GM12878 (cell line): ENCODE measurements at regions not wholly inside any gene's neighbourhood (a gene's known extent, or its start where the extent isn't known, plus 50 kb on each side); places are given as distances from the start of the nearest gene placed in this dataset.
A peak's percentile ranks its signal among the peaks of the same experiment; 100 is the strongest.

Source experiments
- ATAC-seq: fragments of 200-7000 bp; cut with Tn5 transposase; 3 replicates; pipeline ENCODE4 v1.9.1; 2020; ENCODE audit warnings: mild to moderate bottlenecking, moderate library complexity
- BruUV-seq: library from RNA; stranded (reverse); fragments of 400-500 nt; replicated peaks from 2 replicates; lab custom pipeline; 2021; lab: Mats Ljungman, UMichigan
- CTCF ChIA-PET: fragments of 300-600 bp; sonication (Branson Sonifier 250); formaldehyde crosslinking; extraction: SDS; loops from one replicate; lab custom pipeline; 2021; ENCODE audit warnings: inconsistent platforms; lab: Yijun Ruan, JAX
- POLR2A ChIA-PET: fragments of 350-600 bp; formaldehyde crosslinking; extraction: SDS; loops from one replicate; lab custom pipeline; 2021; ENCODE audit warnings: inconsistent platforms; lab: Charles Lee
- RAD21 ChIA-PET: fragments of 300-600 bp; sonication (Branson Sonifier 250); formaldehyde crosslinking; loops from one replicate; lab custom pipeline; 2023; ENCODE audit warnings: antibody characterized with exemption; ENCODE audit not compliant: unreplicated experiment; lab: Charles Lee
- SMC1A ChIA-PET: fragments of 300-600 bp; sonication (Branson Sonifier 250); formaldehyde crosslinking; loops from one replicate; lab custom pipeline; 2023; ENCODE audit not compliant: unreplicated experiment, uncharacterized antibody; lab: Charles Lee
- DNase-seq: peaks from one replicate; pipeline ENCODE4 v3.0.0-alpha.2; 2011; ENCODE audit warnings: low read depth, low spot score
- FAIRE-seq: peaks from 3 replicates; lab custom pipeline; 2011; peaks lifted over from hg19 to GRCh38; lab: Jason Lieb, UNC
- H2AFZ ChIP-seq: 2 replicates; pipeline ENCODE4 v1.6.0; 2011; ENCODE audit warnings: low read depth, low read length, control low read depth; ENCODE audit not compliant: control insufficient read depth
- H3K27ac ChIP-seq: 2 replicates; pipeline ENCODE4 v1.5.1; 2011; ENCODE audit warnings: control low read depth; ENCODE audit not compliant: control insufficient read depth, insufficient read depth
- H3K27me3 ChIP-seq, 2 experiments: replicated peaks in 1 of 2; 2 replicates each; pipeline versions ENCODE4 v1.6.0 to v1.6.1; 2011; ENCODE audit warnings: low read length in 1 of 2; ENCODE audit not compliant: control insufficient read depth in 2 of 2, insufficient read depth in 2 of 2
- H3K36me3 ChIP-seq, 2 experiments: 2 replicates each; pipeline ENCODE4 v1.5.1; 2011; ENCODE audit warnings: low read length in 1 of 2; ENCODE audit not compliant: control insufficient read depth in 2 of 2, insufficient read depth in 2 of 2
- H3K4me1 ChIP-seq: 2 replicates; pipeline ENCODE4 v1.6.1; 2011; ENCODE audit warnings: mild to moderate bottlenecking, low read length, moderate library complexity, mixed read lengths; ENCODE audit not compliant: control insufficient read depth, insufficient read depth
- H3K4me2 ChIP-seq: 2 replicates; pipeline ENCODE4 v1.6.0; 2011; ENCODE audit warnings: control low read depth; ENCODE audit not compliant: control insufficient read depth, insufficient read depth
- H3K4me3 ChIP-seq: fragments of 200-600 bp; sonication (generic); 2 replicates; pipeline ENCODE4 v1.5.1; 2016
- H3K79me2 ChIP-seq: 2 replicates; pipeline ENCODE4 v1.6.0; 2011; ENCODE audit warnings: low read length; ENCODE audit not compliant: control insufficient read depth, insufficient read depth
- H3K9ac ChIP-seq: 2 replicates; pipeline ENCODE4 v1.8.0; 2011; ENCODE audit warnings: low read length, control low read depth, mixed read lengths; ENCODE audit not compliant: control insufficient read depth, insufficient read depth
- H3K9me3 ChIP-seq: replicated peaks from 3 replicates; pipeline ENCODE4 v1.5.1; 2011; ENCODE audit warnings: mild to moderate bottlenecking, low read length; ENCODE audit not compliant: control insufficient read depth, insufficient read depth
- H4K20me1 ChIP-seq: 2 replicates; pipeline ENCODE4 v1.6.0; 2011; ENCODE audit not compliant: control insufficient read depth, insufficient read depth
- ATF7 ChIP-seq: fragments of 450-650 bp; IDR thresholded peaks from 2 replicates; pipeline ENCODE4 v1.6.1; 2016; ENCODE audit warnings: low read depth, mild to moderate bottlenecking
- BRCA1 ChIP-seq: IDR thresholded peaks from 2 replicates; pipeline ENCODE4 v1.6.1; 2011; ENCODE audit warnings: low read depth, low read length, improper control_type of control experiment
- CEBPB ChIP-seq, 2 experiments: fragments of 150-350 bp in 1 of 2; IDR thresholded peaks; 2 replicates each; pipeline ENCODE4 v1.6.1; 2012 to 2014; ENCODE audit warnings: low read depth in 2 of 2, low read length in 2 of 2, borderline replicate concordance in 1 of 2, inconsistent platforms in 1 of 2
- CREB1 ChIP-seq: IDR thresholded peaks from 2 replicates; pipeline ENCODE4 v1.6.1; 2012; ENCODE audit warnings: low read depth, mild to moderate bottlenecking, inconsistent platforms
- ESRRA ChIP-seq: IDR thresholded peaks from 2 replicates; pipeline ENCODE4 v1.6.1; 2012; ENCODE audit warnings: mild to moderate bottlenecking, low read length, improper control_type of control experiment
- FOS ChIP-seq: IDR thresholded peaks from 3 replicates; pipeline ENCODE4 v1.6.1; 2011; ENCODE audit warnings: borderline replicate concordance; ENCODE audit not compliant: insufficient read length; ENCODE audit errors: extremely low read depth
- IKZF1 ChIP-seq: fragments of 450-650 bp; conservative IDR thresholded peaks from 2 replicates; pipeline ENCODE4 v1.6.1; 2017; ENCODE audit warnings: antibody characterized with exemption, mild to moderate bottlenecking
- MYB ChIP-seq: fragments of 150-350 bp; IDR thresholded peaks from 2 replicates; pipeline ENCODE4 v1.6.1; 2014; ENCODE audit warnings: mild to moderate bottlenecking, low read depth, low read length, borderline replicate concordance
- POLR2AphosphoS2 ChIP-seq: IDR thresholded peaks from 2 replicates; pipeline ENCODE4 v1.6.1; 2011; ENCODE audit warnings: low read depth, mild to moderate bottlenecking, low read length, improper control_type of control experiment, moderate library complexity
- RCOR1 ChIP-seq: conservative IDR thresholded peaks from 2 replicates; pipeline ENCODE4 v1.6.1; 2012; ENCODE audit warnings: low read depth, low read length, improper control_type of control experiment
- SIN3A ChIP-seq: IDR thresholded peaks from 2 replicates; pipeline ENCODE4 v1.6.1; 2012; ENCODE audit warnings: low read depth, low read length, improper control_type of control experiment
- SREBF2 ChIP-seq: IDR thresholded peaks from 2 replicates; pipeline ENCODE4 v1.6.1; 2012; ENCODE audit warnings: mild to moderate bottlenecking, low read length
- TARDBP ChIP-seq: IDR thresholded peaks from 2 replicates; pipeline ENCODE4 v1.6.1; 2016; ENCODE audit warnings: borderline replicate concordance
- TCF12 ChIP-seq: IDR thresholded peaks from 2 replicates; pipeline ENCODE4 v1.6.1; 2011; ENCODE audit warnings: low read depth, mild to moderate bottlenecking, low read length
- ZNF384 ChIP-seq: IDR thresholded peaks from 2 replicates; pipeline ENCODE4 v1.6.1; 2012; ENCODE audit warnings: low read depth, mild to moderate bottlenecking, low read length, improper control_type of control experiment, borderline replicate concordance
- ZNF687 ChIP-seq: fragments of 450-650 bp; IDR thresholded peaks from 2 replicates; pipeline ENCODE4 v1.6.1; 2017; ENCODE audit warnings: mild to moderate bottlenecking, moderate library complexity
- WGBS: methylation state at CpG from one replicate; pipeline ENCODE4 v1.1.6; 2016; ENCODE audit warnings: low lambda C conversion rate; ENCODE audit not compliant: insufficient replicate concordance, insufficient coverage; ENCODE audit errors: missing lambda C conversion rate; 5-methylcytosine and 5-hydroxymethylcytosine counted together
- in situ Hi-C: fragments of 300-500 bp; cut with MboI; formaldehyde crosslinking; loops from 9 replicates; pipeline ENCODE4 v1.14.3; 2018; ENCODE audit warnings: mixed read lengths
- intact Hi-C: fragments of 100-400 bp; cut with micrococcal nuclease; formaldehyde crosslinking; loops from one replicate; pipeline ENCODE4 v1.14.2; 2022; ENCODE audit not compliant: unreplicated experiment
- TF ChIP-seq, protein P1 (sequence below): IDR thresholded peaks from 2 replicates; pipeline ENCODE4 v1.6.1; 2012; ENCODE audit warnings: low read depth, low read length, improper control_type of control experiment

DNA sequence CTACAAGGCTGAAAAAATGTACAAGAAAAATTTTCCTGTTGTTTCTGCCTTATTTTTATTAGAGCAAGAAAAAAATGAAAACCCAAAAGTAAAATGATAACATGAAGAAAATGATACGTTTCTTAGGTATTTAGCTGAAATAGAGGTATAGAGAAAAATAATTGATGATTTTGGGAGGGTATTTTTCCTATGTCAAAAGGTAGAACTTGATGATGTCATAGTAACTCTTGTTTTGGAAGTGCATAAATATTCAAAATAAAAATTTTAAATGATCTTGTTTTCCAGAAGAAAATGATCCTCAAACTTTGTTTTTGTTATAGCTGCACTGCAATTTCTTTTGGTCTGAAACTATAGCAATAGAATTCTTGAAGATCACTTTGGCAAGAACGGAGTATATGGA is 608.8 kb upstream of the BOD1L1 start:
- no TSS peak for BruUV-seq
- Histone ChIP-seq H4K20me1 (no peaks in the 10 kb centered on the region), H3K27ac (no peak overlapping the region), H3K9me3 (no peaks in the 10 kb centered on the region), H3K36me3 (no peaks in the 10 kb centered on the region), H3K4me3 (no peak overlapping the region), H3K27me3 (no peaks in the 10 kb centered on the region), H3K4me2 (no peak overlapping the region), H3K79me2 (no peaks in the 10 kb centered on the region), H3K4me1 (no peaks in the 10 kb centered on the region)
- 4% methylated on average over 2 of the region's 2 CpGs for WGBS
- POLR2A ChIA-PET: no interaction called here
- CTCF ChIA-PET: no interaction called here
- ATAC-seq: no peak
- SMC1A ChIA-PET: interaction anchor here (0.6 kb wide), 1 partner anchor 122 kb away, joined by 3 read pairs; no protein-coding TSS in a partner anchor
- intact Hi-C loops: no loop called here
- in situ Hi-C loops: no loop called here
- no peak for DNase-seq
- TF ChIP-seq RCOR1: no peak
- TF ChIP-seq ATF7: peak; percentile 13; the same call in 1 of the 2 replicates
- TF ChIP-seq BRCA1: no peak
- TF ChIP-seq, all 136 proteins: peak for 1
- RAD21 ChIA-PET: no interaction called here
- FAIRE-seq: no peak
- Histone ChIP-seq H3K9ac (no peak overlapping the region), H2AFZ (no peak overlapping the region)

DNA sequence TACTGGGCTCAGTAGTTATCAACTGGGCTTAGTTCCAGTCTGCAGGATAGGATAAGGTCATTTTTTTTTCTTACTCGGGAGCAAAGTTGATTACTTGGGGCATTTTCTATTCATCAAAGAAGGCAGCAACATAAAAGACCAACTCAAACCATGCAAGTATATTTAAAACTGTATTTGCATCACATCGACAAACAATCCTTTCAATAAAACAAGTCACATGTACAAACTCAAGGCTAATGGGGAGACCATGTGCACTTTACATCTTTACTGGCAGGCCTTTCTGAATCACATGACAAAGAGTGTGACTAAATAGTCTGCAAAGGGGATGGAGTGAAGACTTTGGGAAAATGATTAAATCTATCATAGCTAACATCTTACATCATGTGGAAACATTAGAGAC is 610.4 kb upstream of the BOD1L1 start:
- no peak overlapping the region for H2AFZ ChIP-seq
- H3K79me2 ChIP-seq: no peaks in the 10 kb centered on the region
- ChIA-PET RAD21 (no interaction called here), CTCF (no interaction called here), POLR2A (no interaction called here), SMC1A (no interaction called here)
- no peak overlapping the region for H3K27ac ChIP-seq
- no peak for FAIRE-seq
- no TSS peak for BruUV-seq
- no peaks in the 10 kb centered on the region for H3K27me3 ChIP-seq
- no peak overlapping the region for H3K4me3 ChIP-seq
- H3K4me2 ChIP-seq: no peak overlapping the region
- no peaks in the 10 kb centered on the region for H4K20me1 ChIP-seq
- H3K9ac ChIP-seq: no peak overlapping the region
- ATAC-seq: no peak
- no peak for DNase-seq
- intact Hi-C loops: no loop called here
- H3K4me1 ChIP-seq: no peaks in the 10 kb centered on the region
- 44% methylated on average over 2 of the region's 2 CpGs for WGBS
- no peaks in the 10 kb centered on the region for H3K9me3 ChIP-seq
- in situ Hi-C loops: no loop called here
- H3K36me3 ChIP-seq: no peaks in the 10 kb centered on the region
- TF ChIP-seq CEBPB (IDR thresholded peaks at IDR 0.05; ENCODE audit: borderline replicate concordance in 1 of 2, low read depth in 2 of 2, low read length in 2 of 2): no peak
- TF ChIP-seq SREBF2: no peak
- TF ChIP-seq MYB: no peak
- no peak for TF ChIP-seq CREB1
- no peak for TF ChIP-seq ZNF687
- no peak for TF ChIP-seq SIN3A
- TF ChIP-seq ESRRA: no peak
- TF ChIP-seq POLR2AphosphoS2: no peak
- no peak for TF ChIP-seq TCF12
- no peak for TF ChIP-seq FOS
- no peak for TF ChIP-seq ZNF384
- TF ChIP-seq, protein P1, sequence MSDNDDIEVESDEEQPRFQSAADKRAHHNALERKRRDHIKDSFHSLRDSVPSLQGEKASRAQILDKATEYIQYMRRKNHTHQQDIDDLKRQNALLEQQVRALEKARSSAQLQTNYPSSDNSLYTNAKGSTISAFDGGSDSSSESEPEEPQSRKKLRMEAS: no peak
- no peak for TF ChIP-seq IKZF1
- no peak for TF ChIP-seq TARDBP
